HG02938 (cell line): ENCODE measurements at regions not wholly inside any gene's neighbourhood (a gene's known extent, or its start where the extent isn't known, plus 50 kb on each side); places are given as distances from the start of the nearest gene placed in this dataset.
"Not testable (repeated sequence)": the region's sequence is repeated elsewhere in the genome, so short reads cannot be mapped to it uniquely, and the experiment has no call there.

Experiments used
- ATAC-seq: cut with Tn5 transposase; IDR thresholded peaks from one replicate; pipeline ENCODE4 v1.9.1; 2021; ENCODE audit warnings: mild to moderate bottlenecking, moderate library complexity; ENCODE audit not compliant: unreplicated experiment

- no peak for ATAC-seq
Measured at GRCh38 chr1:94362466-94363058, 55.6 kb upstream of the ABCD3 start.

GRCh38 chr1:94358630-94359599, 59.3 kb upstream of the ABCD3 start:
- ATAC-seq, result no peak

GRCh38 chr1:94357661-94358060, 60.5 kb upstream of the ABCD3 start:
- ATAC-seq, result no peak

GRCh38 chr1:94355485-94355980, 62.7 kb upstream of the ABCD3 start:
- no peak for ATAC-seq

GRCh38 chr1:94351481-94351880, 66.7 kb upstream of the ABCD3 start:
- no peak for ATAC-seq

GRCh38 chr1:94350350-94350924, 67.8 kb upstream of the ABCD3 start:
- ATAC-seq, result no peak

- ATAC-seq, result no peak
Measured at GRCh38 chr1:94349853-94350252, 68.3 kb upstream of the ABCD3 start.

- ATAC-seq, result not testable (repeated sequence)
Measured at GRCh38 chr1:94348386-94348785, 69.8 kb upstream of the ABCD3 start.

- no peak for ATAC-seq
Measured at GRCh38 chr1:94345148-94345721, 73.0 kb upstream of the ABCD3 start.

- ATAC-seq, result no peak
Measured at GRCh38 chr1:94342416-94342815, 75.8 kb upstream of the ABCD3 start.

- ATAC-seq, result no peak
Measured at GRCh38 chr1:94339206-94339927, 78.8 kb upstream of the ABCD3 start.

- ATAC-seq, result no peak
Measured at GRCh38 chr1:94336991-94337390, 81.2 kb upstream of the ABCD3 start.

- ATAC-seq, result no peak
Measured at GRCh38 chr1:94335950-94336349, 82.2 kb upstream of the ABCD3 start.

- no peak for ATAC-seq
Measured at GRCh38 chr1:94335447-94335846, 82.7 kb upstream of the ABCD3 start.

- ATAC-seq, result peak; percentile 35
Measured at GRCh38 chr1:94334764-94335163, 83.4 kb upstream of the ABCD3 start.

- peak; percentile 49 for ATAC-seq
Measured at GRCh38 chr1:94332952-94333351, 85.2 kb upstream of the ABCD3 start.

- ATAC-seq, result peak; percentile 25
Measured at GRCh38 chr1:94332516-94332915, 85.7 kb upstream of the ABCD3 start.

GRCh38 chr1:94329986-94330385, 88.2 kb upstream of the ABCD3 start:
- no peak for ATAC-seq

GRCh38 chr1:94329276-94329675, 88.9 kb upstream of the ABCD3 start:
- no peak for ATAC-seq

GRCh38 chr1:94327001-94327690, 89.8 kb upstream of the ARHGAP29 start:
- ATAC-seq, result no peak
